ENCODE measurements at regions not wholly inside any gene's neighbourhood (a gene's known extent, or its start where the extent isn't known, plus 50 kb on each side); places are given as distances from the start of the nearest gene placed in this dataset.

DNA sequence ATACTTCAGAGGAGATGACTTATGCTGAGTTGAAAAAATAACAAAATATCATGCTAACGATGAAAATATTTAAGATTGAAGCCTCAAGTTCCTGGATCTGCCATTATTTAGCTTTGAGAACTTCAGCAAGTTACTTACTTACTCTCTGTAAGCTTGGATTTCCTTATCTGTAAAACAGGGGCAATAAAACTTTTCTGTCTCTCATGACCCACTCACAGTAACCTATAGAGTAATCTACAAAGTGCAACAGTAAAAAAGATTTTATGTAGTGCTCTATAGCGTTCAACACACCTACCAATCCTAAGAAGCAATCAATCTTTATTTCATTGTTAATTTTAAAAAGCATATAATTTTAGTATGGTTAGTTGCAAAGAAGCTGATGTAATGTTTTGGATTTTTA lies 478.6 kb downstream of the ZIC1 start:
- no TSS peak for BruUV-seq (replicated peaks)
- ChIA-PET POLR2A (ENCODE audit: low non-redundant PET) (no interaction called here), CTCF (no interaction called here)

GRCh38 chr3:147890114-147890513 lies 480.9 kb downstream of the ZIC1 start:
- Histone ChIP-seq H3K27me3 (replicated peaks; ENCODE audit: insufficient read depth, low read depth, low read length, poor library complexity) (no peaks in the 10 kb centered on the region), H3K4me3 (ENCODE audit: low read depth, low read length, poor library complexity, severe bottlenecking) (no peak overlapping the region), H3K9me3 (ENCODE audit: low read depth, low read length, poor library complexity, severe bottlenecking) (no peaks in the 10 kb centered on the region), H3K27ac (ENCODE audit: low read depth, low read length, poor library complexity, severe bottlenecking) (no peak overlapping the region), H3K36me3 (ENCODE audit: insufficient read depth, low read length, poor library complexity, severe bottlenecking) (no peaks in the 10 kb centered on the region), H3K4me1 (ENCODE audit: insufficient read depth, low read length, poor library complexity, severe bottlenecking) (no peaks in the 10 kb centered on the region)
- CTCF ChIA-PET: no interaction called here
- POLR2A ChIA-PET (ENCODE audit: low non-redundant PET): no interaction called here
- TF ChIP-seq, protein P1, sequence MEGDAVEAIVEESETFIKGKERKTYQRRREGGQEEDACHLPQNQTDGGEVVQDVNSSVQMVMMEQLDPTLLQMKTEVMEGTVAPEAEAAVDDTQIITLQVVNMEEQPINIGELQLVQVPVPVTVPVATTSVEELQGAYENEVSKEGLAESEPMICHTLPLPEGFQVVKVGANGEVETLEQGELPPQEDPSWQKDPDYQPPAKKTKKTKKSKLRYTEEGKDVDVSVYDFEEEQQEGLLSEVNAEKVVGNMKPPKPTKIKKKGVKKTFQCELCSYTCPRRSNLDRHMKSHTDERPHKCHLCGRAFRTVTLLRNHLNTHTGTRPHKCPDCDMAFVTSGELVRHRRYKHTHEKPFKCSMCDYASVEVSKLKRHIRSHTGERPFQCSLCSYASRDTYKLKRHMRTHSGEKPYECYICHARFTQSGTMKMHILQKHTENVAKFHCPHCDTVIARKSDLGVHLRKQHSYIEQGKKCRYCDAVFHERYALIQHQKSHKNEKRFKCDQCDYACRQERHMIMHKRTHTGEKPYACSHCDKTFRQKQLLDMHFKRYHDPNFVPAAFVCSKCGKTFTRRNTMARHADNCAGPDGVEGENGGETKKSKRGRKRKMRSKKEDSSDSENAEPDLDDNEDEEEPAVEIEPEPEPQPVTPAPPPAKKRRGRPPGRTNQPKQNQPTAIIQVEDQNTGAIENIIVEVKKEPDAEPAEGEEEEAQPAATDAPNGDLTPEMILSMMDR (conservative IDR thresholded peaks at IDR 0.05; ENCODE audit: low read depth, low read length): no peak
- no peak for TF ChIP-seq EZH2 (IDR thresholded peaks at IDR 0.05; ENCODE audit: borderline replicate concordance, low read depth, low read length, poor library complexity, severe bottlenecking)
- no TSS peak for BruUV-seq (replicated peaks)
- intact Hi-C loops (cut with micrococcal nuclease; ENCODE audit: unreplicated experiment): no loop called here
- DNase-seq (ENCODE audit: low spot score): no peak

More for the DNA sequence above, 478.6 kb downstream of the ZIC1 start:
- Histone ChIP-seq H3K27me3 (replicated peaks; ENCODE audit: insufficient read depth, low read depth, low read length, poor library complexity) (no peaks in the 10 kb centered on the region), H3K27ac (ENCODE audit: low read depth, low read length, poor library complexity, severe bottlenecking) (no peak overlapping the region), H3K9me3 (ENCODE audit: low read depth, low read length, poor library complexity, severe bottlenecking) (no peaks in the 10 kb centered on the region), H3K36me3 (ENCODE audit: insufficient read depth, low read length, poor library complexity, severe bottlenecking) (no peaks in the 10 kb centered on the region), H3K4me3 (ENCODE audit: low read depth, low read length, poor library complexity, severe bottlenecking) (no peak overlapping the region), H3K4me1 (ENCODE audit: insufficient read depth, low read length, poor library complexity, severe bottlenecking) (no peaks in the 10 kb centered on the region)
- no peak for DNase-seq (ENCODE audit: low spot score)
- intact Hi-C loops (cut with micrococcal nuclease; ENCODE audit: unreplicated experiment): no loop called here
- TF ChIP-seq EZH2 (IDR thresholded peaks at IDR 0.05; ENCODE audit: borderline replicate concordance, low read depth, low read length, poor library complexity, severe bottlenecking): no peak
- TF ChIP-seq, protein P1 (conservative IDR thresholded peaks at IDR 0.05; ENCODE audit: low read depth, low read length): no peak

GRCh38 chr3:147895509-147895908 lies 486.3 kb downstream of the ZIC1 start:
- no TSS peak for BruUV-seq (replicated peaks)
- TF ChIP-seq, protein P1 (conservative IDR thresholded peaks at IDR 0.05; ENCODE audit: low read depth, low read length): no peak
- no peak for TF ChIP-seq EZH2 (IDR thresholded peaks at IDR 0.05; ENCODE audit: borderline replicate concordance, low read depth, low read length, poor library complexity, severe bottlenecking)
- Histone ChIP-seq H3K4me1 (ENCODE audit: insufficient read depth, low read length, poor library complexity, severe bottlenecking) (no peaks in the 10 kb centered on the region), H3K27ac (ENCODE audit: low read depth, low read length, poor library complexity, severe bottlenecking) (no peak overlapping the region), H3K9me3 (ENCODE audit: low read depth, low read length, poor library complexity, severe bottlenecking) (no peaks in the 10 kb centered on the region), H3K27me3 (replicated peaks; ENCODE audit: insufficient read depth, low read depth, low read length, poor library complexity) (no peaks in the 10 kb centered on the region), H3K36me3 (ENCODE audit: insufficient read depth, low read length, poor library complexity, severe bottlenecking) (no peaks in the 10 kb centered on the region), H3K4me3 (ENCODE audit: low read depth, low read length, poor library complexity, severe bottlenecking) (no peak overlapping the region)
- ChIA-PET CTCF (no interaction called here), POLR2A (ENCODE audit: low non-redundant PET) (no interaction called here)
- no peak for DNase-seq (ENCODE audit: low spot score)
- intact Hi-C loops (cut with micrococcal nuclease; ENCODE audit: unreplicated experiment): no loop called here

All from A673 (cell line).